ENCODE measurements at regions not wholly inside any gene's neighbourhood (a gene's known extent, or its start where the extent isn't known, plus 50 kb on each side); places are given as distances from the start of the nearest gene placed in this dataset.

DNA sequence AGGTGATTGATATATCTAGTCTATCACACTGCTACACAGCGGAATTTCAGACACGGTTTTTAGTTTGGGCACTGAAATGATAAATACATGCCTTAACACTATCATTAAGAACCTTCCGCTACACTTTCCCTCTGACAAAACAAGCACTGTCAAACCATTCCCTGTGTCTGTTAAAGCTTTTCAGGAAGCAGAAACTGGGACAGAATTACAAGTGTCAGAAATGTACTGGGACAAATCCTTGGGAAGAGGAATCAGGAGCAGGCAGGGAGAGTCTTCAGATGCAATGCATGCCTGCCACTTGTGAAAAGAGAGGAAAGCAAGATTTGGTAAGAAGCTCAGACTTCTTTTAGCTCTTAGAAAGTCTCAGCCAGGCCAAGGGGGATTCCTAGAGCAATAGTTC, 196.8 kb upstream of the PTPRZ1 start:
- Histone ChIP-seq H4K8ac (ENCODE audit: low read depth in 2 of 2, low read length in 2 of 2) (no peak overlapping the region), H3K9ac (ENCODE audit: low read depth, low read length) (no peak overlapping the region), H3K4me2 (ENCODE audit: low read depth, low read length) (no peak overlapping the region), H2AFZ (replicated peaks; ENCODE audit: low read length, poor library complexity) (no peak overlapping the region), H4K5ac (ENCODE audit: low read depth, low read length) (no peak overlapping the region), H2BK15ac (ENCODE audit: low read depth, low read length) (no peak overlapping the region), H4K20me1 (ENCODE audit: insufficient read depth, low read length) (no peaks in the 10 kb centered on the region), H3K9me3 (ENCODE audit: control insufficient read depth, insufficient read depth, low read length) (no peaks in the 10 kb centered on the region), H3K23ac (ENCODE audit: low read depth, low read length) (no peak overlapping the region), H2AK9ac (replicated peaks; ENCODE audit: low read depth, low read length, poor library complexity) (no peak overlapping the region), H3K79me1 (ENCODE audit: low read depth in 1 of 2, low read length in 2 of 2) (no peaks in the 10 kb centered on the region), H2BK120ac (ENCODE audit: low read depth, low read length) (no peak overlapping the region), H3K14ac (replicated peaks; ENCODE audit: low read depth, low read length) (no peak overlapping the region), H3K18ac (ENCODE audit: low read depth, low read length) (no peak overlapping the region), H3K36me3 (ENCODE audit: control insufficient read depth, insufficient read depth, low read length) (no peaks in the 10 kb centered on the region), H3K27ac (ENCODE audit: insufficient read depth, low read length) (no peak overlapping the region), H3K4me3 (ENCODE audit: insufficient read depth, low read depth, low read length) (no peak overlapping the region), H2AK5ac (ENCODE audit: low read depth, low read length) (no peak overlapping the region), H4K91ac (ENCODE audit: insufficient read depth, low read depth, low read length) (no peak overlapping the region), H3K4me1 (ENCODE audit: control insufficient read depth, insufficient read depth, low read length) (no peaks in the 10 kb centered on the region), H3K4ac (ENCODE audit: low read depth, low read length) (no peak overlapping the region), H2BK5ac (ENCODE audit: low read depth, low read length, poor library complexity, severe bottlenecking) (no peak overlapping the region), H3K27me3 (ENCODE audit: control insufficient read depth, insufficient read depth, low read length) (no peaks in the 10 kb centered on the region), H3K9me1 (ENCODE audit: insufficient read depth, low read length) (no peaks in the 10 kb centered on the region), H3K56ac (ENCODE audit: extremely low read depth, insufficient read depth, low read length) (no peak overlapping the region), H2BK20ac (ENCODE audit: low read depth, low read length) (no peak overlapping the region)
- in situ Hi-C loops (cut with MboI; ENCODE audit: low sequenced_read_pairs), result no loop called here
- CTCF ChIA-PET, result no interaction called here
- ATAC-seq (ENCODE audit: low read depth) (no peak), DNase-seq (no peak)
- BruUV-seq (replicated peaks), result no TSS peak
- dilution Hi-C loops (cut with HindIII; ENCODE audit: low sequenced_read_pairs, unreplicated experiment), result no loop called here
- TF ChIP-seq, protein P1, sequence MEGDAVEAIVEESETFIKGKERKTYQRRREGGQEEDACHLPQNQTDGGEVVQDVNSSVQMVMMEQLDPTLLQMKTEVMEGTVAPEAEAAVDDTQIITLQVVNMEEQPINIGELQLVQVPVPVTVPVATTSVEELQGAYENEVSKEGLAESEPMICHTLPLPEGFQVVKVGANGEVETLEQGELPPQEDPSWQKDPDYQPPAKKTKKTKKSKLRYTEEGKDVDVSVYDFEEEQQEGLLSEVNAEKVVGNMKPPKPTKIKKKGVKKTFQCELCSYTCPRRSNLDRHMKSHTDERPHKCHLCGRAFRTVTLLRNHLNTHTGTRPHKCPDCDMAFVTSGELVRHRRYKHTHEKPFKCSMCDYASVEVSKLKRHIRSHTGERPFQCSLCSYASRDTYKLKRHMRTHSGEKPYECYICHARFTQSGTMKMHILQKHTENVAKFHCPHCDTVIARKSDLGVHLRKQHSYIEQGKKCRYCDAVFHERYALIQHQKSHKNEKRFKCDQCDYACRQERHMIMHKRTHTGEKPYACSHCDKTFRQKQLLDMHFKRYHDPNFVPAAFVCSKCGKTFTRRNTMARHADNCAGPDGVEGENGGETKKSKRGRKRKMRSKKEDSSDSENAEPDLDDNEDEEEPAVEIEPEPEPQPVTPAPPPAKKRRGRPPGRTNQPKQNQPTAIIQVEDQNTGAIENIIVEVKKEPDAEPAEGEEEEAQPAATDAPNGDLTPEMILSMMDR (conservative IDR thresholded peaks at IDR 0.05; ENCODE audit: low read depth, low read length), result no peak
- TF ChIP-seq SMC3 (IDR thresholded peaks at IDR 0.05; ENCODE audit: low read depth, low read length), result no peak
- TF ChIP-seq, protein P2, sequence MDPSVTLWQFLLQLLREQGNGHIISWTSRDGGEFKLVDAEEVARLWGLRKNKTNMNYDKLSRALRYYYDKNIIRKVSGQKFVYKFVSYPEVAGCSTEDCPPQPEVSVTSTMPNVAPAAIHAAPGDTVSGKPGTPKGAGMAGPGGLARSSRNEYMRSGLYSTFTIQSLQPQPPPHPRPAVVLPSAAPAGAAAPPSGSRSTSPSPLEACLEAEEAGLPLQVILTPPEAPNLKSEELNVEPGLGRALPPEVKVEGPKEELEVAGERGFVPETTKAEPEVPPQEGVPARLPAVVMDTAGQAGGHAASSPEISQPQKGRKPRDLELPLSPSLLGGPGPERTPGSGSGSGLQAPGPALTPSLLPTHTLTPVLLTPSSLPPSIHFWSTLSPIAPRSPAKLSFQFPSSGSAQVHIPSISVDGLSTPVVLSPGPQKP (IDR thresholded peaks at IDR 0.05; ENCODE audit: borderline replicate concordance, low read depth, low read length), result no peak
- no peak for TF ChIP-seq MXI1 (IDR thresholded peaks at IDR 0.05; ENCODE audit: borderline replicate concordance, low read depth, low read length)
- no peak for TF ChIP-seq NFE2L2 (IDR thresholded peaks at IDR 0.05; ENCODE audit: low read depth, low read length)
- TF ChIP-seq BHLHE40 (IDR thresholded peaks at IDR 0.05; ENCODE audit: low read depth, low read length), result no peak
- TF ChIP-seq MAFK (IDR thresholded peaks at IDR 0.05; ENCODE audit: low read depth, low read length), result no peak
- no peak for TF ChIP-seq RCOR1 (IDR thresholded peaks at IDR 0.05; ENCODE audit: insufficient replicate concordance, low read length)
- no peak for TF ChIP-seq FOS (IDR thresholded peaks at IDR 0.05; ENCODE audit: low read depth, low read length)
- TF ChIP-seq, protein P3, sequence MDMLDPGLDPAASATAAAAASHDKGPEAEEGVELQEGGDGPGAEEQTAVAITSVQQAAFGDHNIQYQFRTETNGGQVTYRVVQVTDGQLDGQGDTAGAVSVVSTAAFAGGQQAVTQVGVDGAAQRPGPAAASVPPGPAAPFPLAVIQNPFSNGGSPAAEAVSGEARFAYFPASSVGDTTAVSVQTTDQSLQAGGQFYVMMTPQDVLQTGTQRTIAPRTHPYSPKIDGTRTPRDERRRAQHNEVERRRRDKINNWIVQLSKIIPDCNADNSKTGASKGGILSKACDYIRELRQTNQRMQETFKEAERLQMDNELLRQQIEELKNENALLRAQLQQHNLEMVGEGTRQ (IDR thresholded peaks at IDR 0.05; ENCODE audit: low read depth, low read length), result no peak
- TF ChIP-seq CEBPB (IDR thresholded peaks at IDR 0.05; ENCODE audit: low read depth, low read length), result no peak
- no CpG with 5 or more reads among the region's 3 CpGs for WGBS, 2 experiments (ENCODE audit: extremely low coverage in 2 of 2, insufficient read length in 1 of 2)
- intact Hi-C loops (cut with micrococcal nuclease), result no loop called here
- POLR2A ChIA-PET (ENCODE audit: unreplicated experiment), result no interaction called here

Measured in IMR-90 (cell line).